NT2/D1 (cell line): ENCODE measurements at regions not wholly inside any gene's neighbourhood (a gene's known extent, or its start where the extent isn't known, plus 50 kb on each side); places are given as distances from the start of the nearest gene placed in this dataset.

Source experiments
- SUZ12 ChIP-seq: IDR thresholded peaks from 2 replicates; pipeline ENCODE4 v1.6.1; 2011; ENCODE audit not compliant: insufficient read length, insufficient read depth; ENCODE audit errors: extremely low read depth
- YY1 ChIP-seq: IDR thresholded peaks from 2 replicates; pipeline ENCODE4 v1.6.1; 2011; ENCODE audit not compliant: insufficient read length, insufficient read depth
- ZNF274 ChIP-seq: IDR thresholded peaks from 2 replicates; pipeline ENCODE4 v1.6.1; 2011; ENCODE audit warnings: mild to moderate bottlenecking, low read depth, low read length

- no peak for TF ChIP-seq YY1
- TF ChIP-seq ZNF274 = no peak
- TF ChIP-seq SUZ12 = no peak
Measured at GRCh38 chr7:90022213-90022612, 132.1 kb upstream of the STEAP1 start.
